T-helper 2 cell treated with Interferon-gamma antibody and Interleukin-4, amounts not matched to agents 5 μg/mL and 100 μg/mL, for 36 hours (primary cell): ENCODE measurements at regions not wholly inside any gene's neighbourhood (a gene's known extent, or its start where the extent isn't known, plus 50 kb on each side); places are given as distances from the start of the nearest gene placed in this dataset.

Experiments used
- DNase-seq: peaks from one replicate; pipeline ENCODE4 v3.0.0; 2021; ENCODE audit warnings: low spot score
- H3K27ac Mint-ChIP-seq: one replicate; pipeline ENCODE4 v1.8.0; 2021; ENCODE audit warnings: mild to moderate bottlenecking, mixed read lengths
- H3K27me3 Mint-ChIP-seq: one replicate; pipeline ENCODE4 v1.8.0; 2021; ENCODE audit warnings: low read depth, mixed read lengths
- H3K36me3 Mint-ChIP-seq: one replicate; pipeline ENCODE4 v1.8.0; 2021; ENCODE audit warnings: low read depth, mixed read lengths
- H3K4me1 Mint-ChIP-seq: one replicate; pipeline ENCODE4 v1.8.0; 2021; ENCODE audit warnings: low read depth, mixed read lengths
- H3K4me3 Mint-ChIP-seq: one replicate; pipeline ENCODE4 v1.8.0; 2022; ENCODE audit warnings: mild to moderate bottlenecking, moderate library complexity, mixed read lengths
- H3K9me3 Mint-ChIP-seq: one replicate; pipeline ENCODE4 v1.8.0; 2021; ENCODE audit warnings: mixed read lengths

- no peaks in the 10 kb centered on the region for H3K36me3 Mint-ChIP-seq
- peaks cover 47% of the 10 kb centered on the region for H3K9me3 Mint-ChIP-seq
- DNase-seq = no peak
- H3K4me3 Mint-ChIP-seq = no peak overlapping the region
- H3K27ac Mint-ChIP-seq = no peak overlapping the region
- H3K4me1 Mint-ChIP-seq = no peaks in the 10 kb centered on the region
- H3K27me3 Mint-ChIP-seq = no peaks in the 10 kb centered on the region
Measured at GRCh38 chr18:53629337-53629736, 595.1 kb downstream of the MBD2 start.

- Mint-ChIP-seq H3K27me3 (no peaks in the 10 kb centered on the region), H3K9me3 (peaks cover 25% of the 10 kb centered on the region)
- DNase-seq = no peak
Measured at GRCh38 chr18:53625997-53626599, 598.4 kb downstream of the MBD2 start.

GRCh38 chr18:53610957-53611356 lies 613.5 kb downstream of the MBD2 start:
- no peak overlapping the region for H3K27ac Mint-ChIP-seq
- H3K4me1 Mint-ChIP-seq = no peaks in the 10 kb centered on the region
- H3K9me3 Mint-ChIP-seq = no peaks in the 10 kb centered on the region

More at GRCh38 chr18:53625997-53626599, 598.4 kb downstream of the MBD2 start:
- Mint-ChIP-seq H3K27ac (no peak overlapping the region), H3K36me3 (no peaks in the 10 kb centered on the region), H3K4me1 (no peaks in the 10 kb centered on the region), H3K4me3 (no peak overlapping the region)

GRCh38 chr18:53606792-53607191 lies 617.7 kb downstream of the MBD2 start:
- H3K9me3 Mint-ChIP-seq = no peaks in the 10 kb centered on the region
- H3K27me3 Mint-ChIP-seq = no peaks in the 10 kb centered on the region
- H3K36me3 Mint-ChIP-seq = no peaks in the 10 kb centered on the region
- no peak for DNase-seq
- no peaks in the 10 kb centered on the region for H3K4me1 Mint-ChIP-seq
- H3K4me3 Mint-ChIP-seq = no peak overlapping the region
- no peak overlapping the region for H3K27ac Mint-ChIP-seq

More at GRCh38 chr18:53610957-53611356, 613.5 kb downstream of the MBD2 start:
- Mint-ChIP-seq H3K36me3 (no peaks in the 10 kb centered on the region), H3K27me3 (no peaks in the 10 kb centered on the region), H3K4me3 (no peak overlapping the region)
- no peak for DNase-seq

GRCh38 chr18:53605198-53605597 lies 619.3 kb downstream of the MBD2 start:
- Mint-ChIP-seq H3K4me3 (no peak overlapping the region), H3K4me1 (no peaks in the 10 kb centered on the region), H3K9me3 (no peaks in the 10 kb centered on the region), H3K27ac (no peak overlapping the region), H3K27me3 (no peaks in the 10 kb centered on the region), H3K36me3 (no peaks in the 10 kb centered on the region)
- DNase-seq = no peak

- H3K9me3 Mint-ChIP-seq = no peaks in the 10 kb centered on the region
- no peaks in the 10 kb centered on the region for H3K4me1 Mint-ChIP-seq
Measured at GRCh38 chr18:53603276-53603675, 621.2 kb downstream of the MBD2 start.

GRCh38 chr18:53601344-53601743 lies 623.1 kb downstream of the MBD2 start:
- H3K4me3 Mint-ChIP-seq = no peak overlapping the region
- H3K27me3 Mint-ChIP-seq = no peaks in the 10 kb centered on the region
- DNase-seq = no peak
- no peaks in the 10 kb centered on the region for H3K36me3 Mint-ChIP-seq
- H3K9me3 Mint-ChIP-seq = no peaks in the 10 kb centered on the region
- H3K4me1 Mint-ChIP-seq = no peaks in the 10 kb centered on the region
- H3K27ac Mint-ChIP-seq = no peak overlapping the region

More at GRCh38 chr18:53603276-53603675, 621.2 kb downstream of the MBD2 start:
- Mint-ChIP-seq H3K27me3 (no peaks in the 10 kb centered on the region), H3K4me3 (no peak overlapping the region), H3K27ac (no peak overlapping the region), H3K36me3 (no peaks in the 10 kb centered on the region)
- no peak for DNase-seq

- H3K36me3 Mint-ChIP-seq = no peaks in the 10 kb centered on the region
- H3K4me3 Mint-ChIP-seq = no peak overlapping the region
- H3K27ac Mint-ChIP-seq = no peak overlapping the region
- H3K4me1 Mint-ChIP-seq = no peaks in the 10 kb centered on the region
- H3K9me3 Mint-ChIP-seq = peaks cover 17% of the 10 kb centered on the region
- DNase-seq = no peak
- no peaks in the 10 kb centered on the region for H3K27me3 Mint-ChIP-seq
Measured at GRCh38 chr18:53586923-53587322, 637.5 kb downstream of the MBD2 start.
